Fibroblast of villous mesenchyme (primary cell): ENCODE measurements at regions not wholly inside any gene's neighbourhood (a gene's known extent, or its start where the extent isn't known, plus 50 kb on each side); places are given as distances from the start of the nearest gene placed in this dataset.

Experiments
- DNase-seq: peaks from one replicate; pipeline ENCODE4 v3.0.0-alpha.2; 2010; ENCODE audit warnings: low read depth
- H3K4me3 ChIP-seq: 2 replicates; pipeline ENCODE4 v1.5.1; 2011; ENCODE audit warnings: low read depth, mild to moderate bottlenecking, low read length
- TF ChIP-seq, protein P1 (sequence below): IDR thresholded peaks from 2 replicates; pipeline ENCODE4 v1.5.1; 2012; ENCODE audit warnings: low read depth, mild to moderate bottlenecking, low read length; ENCODE audit not compliant: insufficient read depth

DNA sequence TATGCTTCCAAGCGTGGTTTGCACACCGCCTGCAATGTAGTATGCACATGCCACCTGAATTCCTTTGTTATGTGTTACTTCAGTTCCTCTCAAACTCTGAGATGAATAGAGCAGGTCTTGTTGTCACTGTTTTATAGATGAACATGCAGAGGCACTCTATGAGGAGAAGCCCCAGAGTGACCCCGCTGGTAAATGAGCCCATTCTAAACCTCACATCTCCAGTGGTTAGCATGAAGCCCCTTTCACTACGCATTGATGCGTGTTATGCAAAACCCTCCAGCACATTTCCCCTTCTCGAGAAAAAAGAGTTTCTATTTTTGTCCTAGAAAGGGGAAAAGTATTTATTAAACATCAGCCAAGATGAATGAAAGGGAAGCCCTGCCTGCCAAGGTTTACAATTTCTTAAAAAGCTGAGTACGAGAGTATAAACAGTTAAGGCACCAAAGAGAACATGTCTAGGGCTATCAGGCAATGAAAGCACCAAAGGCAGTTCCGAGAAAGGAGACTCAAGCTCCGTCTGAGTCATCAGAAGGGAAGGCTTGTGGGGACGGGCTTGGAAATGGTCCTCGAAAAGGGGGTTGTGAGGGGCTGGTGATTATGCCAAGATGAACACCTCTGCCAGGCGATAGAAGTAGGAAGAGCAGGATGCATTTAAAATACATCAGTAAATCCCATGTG is 58.7 kb upstream of the PFKP start:
- DNase-seq = no peak
- H3K4me3 ChIP-seq = no peak overlapping the region
- TF ChIP-seq, protein P1, sequence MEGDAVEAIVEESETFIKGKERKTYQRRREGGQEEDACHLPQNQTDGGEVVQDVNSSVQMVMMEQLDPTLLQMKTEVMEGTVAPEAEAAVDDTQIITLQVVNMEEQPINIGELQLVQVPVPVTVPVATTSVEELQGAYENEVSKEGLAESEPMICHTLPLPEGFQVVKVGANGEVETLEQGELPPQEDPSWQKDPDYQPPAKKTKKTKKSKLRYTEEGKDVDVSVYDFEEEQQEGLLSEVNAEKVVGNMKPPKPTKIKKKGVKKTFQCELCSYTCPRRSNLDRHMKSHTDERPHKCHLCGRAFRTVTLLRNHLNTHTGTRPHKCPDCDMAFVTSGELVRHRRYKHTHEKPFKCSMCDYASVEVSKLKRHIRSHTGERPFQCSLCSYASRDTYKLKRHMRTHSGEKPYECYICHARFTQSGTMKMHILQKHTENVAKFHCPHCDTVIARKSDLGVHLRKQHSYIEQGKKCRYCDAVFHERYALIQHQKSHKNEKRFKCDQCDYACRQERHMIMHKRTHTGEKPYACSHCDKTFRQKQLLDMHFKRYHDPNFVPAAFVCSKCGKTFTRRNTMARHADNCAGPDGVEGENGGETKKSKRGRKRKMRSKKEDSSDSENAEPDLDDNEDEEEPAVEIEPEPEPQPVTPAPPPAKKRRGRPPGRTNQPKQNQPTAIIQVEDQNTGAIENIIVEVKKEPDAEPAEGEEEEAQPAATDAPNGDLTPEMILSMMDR = no peak

DNA sequence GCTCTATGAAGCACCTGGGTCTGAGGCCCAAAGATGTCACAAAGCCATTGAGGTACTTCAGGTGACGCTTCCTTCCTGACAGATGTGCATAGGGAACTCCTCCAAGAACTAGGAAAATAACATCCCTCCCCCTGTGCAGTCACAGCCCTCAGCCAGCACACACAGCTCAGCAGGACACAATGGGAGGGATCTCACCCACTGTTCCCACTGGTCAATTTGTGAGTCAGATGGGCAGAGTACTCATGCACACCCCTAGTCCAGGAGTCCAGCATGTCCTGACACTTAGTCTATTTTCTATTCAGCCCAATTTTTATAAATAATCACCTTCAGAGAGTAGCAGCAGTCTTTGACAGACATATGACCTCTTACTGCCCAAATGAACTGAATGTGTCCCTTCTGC is 60.7 kb upstream of the PFKP start:
- no peak for DNase-seq
- no peak overlapping the region for H3K4me3 ChIP-seq
- TF ChIP-seq, protein P1 = no peak

DNA sequence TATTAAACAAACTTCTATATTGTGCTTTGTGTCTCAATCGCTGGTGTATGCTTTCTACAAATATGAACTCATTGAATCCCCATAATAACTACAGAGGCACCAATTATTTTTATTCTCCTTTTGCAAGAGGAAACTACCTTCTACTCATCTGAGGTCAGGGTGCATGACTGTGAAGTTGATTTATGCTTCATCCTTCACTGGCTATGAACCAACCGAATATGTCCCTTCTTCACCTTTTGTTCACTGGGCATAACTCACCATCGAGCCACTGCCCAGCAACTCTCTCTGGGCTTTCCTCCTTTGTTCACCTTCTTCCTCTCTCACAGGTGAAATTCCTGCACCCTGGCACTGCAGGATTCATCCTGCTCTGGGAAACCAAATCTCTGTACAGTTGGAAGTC is 61.3 kb upstream of the PFKP start:
- no peak for DNase-seq
- TF ChIP-seq, protein P1 = no peak
- H3K4me3 ChIP-seq = no peak overlapping the region

DNA sequence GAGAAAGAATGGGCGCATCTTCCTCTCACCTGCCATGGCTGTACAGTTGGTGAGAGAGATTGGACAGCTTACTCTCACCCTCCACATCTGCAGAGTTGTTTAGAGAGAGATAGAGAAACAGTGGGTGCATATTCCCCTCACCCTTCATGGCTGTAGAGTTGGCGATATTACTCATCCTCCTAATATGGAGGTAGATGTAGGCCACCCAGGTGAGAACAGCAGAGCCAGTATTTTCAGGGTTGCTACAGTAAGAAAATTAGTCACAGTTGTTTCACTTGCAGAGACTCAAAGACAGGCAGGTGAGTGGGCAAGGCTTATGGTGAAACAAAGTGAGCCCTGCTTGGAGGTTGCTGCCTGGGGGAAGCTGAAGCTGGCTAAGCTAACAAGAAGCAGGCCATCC is 65.0 kb upstream of the PFKP start:
- no peak overlapping the region for H3K4me3 ChIP-seq
- no peak for DNase-seq
- TF ChIP-seq, protein P1 = no peak

DNA sequence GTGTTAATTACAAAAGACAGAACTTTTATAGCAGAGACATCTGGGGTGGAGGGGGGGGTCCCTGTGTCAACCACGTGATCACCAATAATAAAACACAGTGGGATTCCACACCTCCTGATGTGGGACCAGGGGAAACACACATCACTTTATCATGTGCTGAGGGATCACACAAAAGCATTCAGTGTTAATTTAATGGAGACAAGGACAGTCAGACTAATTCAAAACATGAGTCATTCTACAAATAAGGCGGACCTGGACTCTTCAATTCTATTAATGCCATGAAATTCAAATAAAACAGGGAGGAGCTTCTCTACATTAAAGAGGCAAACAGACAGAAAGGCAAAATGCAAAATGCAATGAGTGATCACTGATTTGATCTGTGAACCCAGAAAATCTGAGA is 67.3 kb upstream of the PFKP start:
- H3K4me3 ChIP-seq = no peak overlapping the region
- TF ChIP-seq, protein P1 = no peak
- no peak for DNase-seq

DNA sequence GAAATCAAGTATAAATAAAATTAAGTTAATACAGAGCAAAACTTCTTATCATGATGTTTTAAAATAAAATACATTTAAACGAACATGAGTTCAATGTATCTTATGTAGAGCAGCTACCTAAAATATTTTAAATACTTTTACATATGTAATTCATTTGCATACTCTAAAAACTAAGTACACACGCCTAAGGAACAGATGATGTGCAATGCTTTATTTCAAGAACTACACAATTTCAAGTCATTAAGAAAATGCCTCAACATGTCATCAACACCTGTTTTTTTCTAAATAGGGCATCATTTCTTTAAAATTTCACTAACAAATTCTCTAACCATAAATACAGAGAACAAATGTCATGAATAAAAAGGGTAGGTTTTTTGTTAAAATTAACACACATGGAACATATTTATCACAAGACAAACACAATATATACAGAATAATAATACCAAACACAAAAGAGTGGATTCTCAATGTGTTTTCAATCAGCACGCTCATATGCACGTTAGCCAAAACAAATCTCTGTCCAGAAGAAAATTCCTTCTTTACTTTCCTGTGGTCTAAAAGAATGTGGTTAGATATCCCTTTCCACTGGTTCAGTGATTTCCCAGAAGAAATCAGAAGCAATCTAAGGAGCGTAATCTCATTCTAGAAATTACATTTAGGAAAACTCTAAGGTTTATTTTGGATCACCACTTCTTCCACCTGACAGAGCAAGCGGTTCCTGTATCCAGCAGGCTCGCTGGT is 73.0 kb upstream of the PFKP start:
- TF ChIP-seq, protein P1 = no peak

DNA sequence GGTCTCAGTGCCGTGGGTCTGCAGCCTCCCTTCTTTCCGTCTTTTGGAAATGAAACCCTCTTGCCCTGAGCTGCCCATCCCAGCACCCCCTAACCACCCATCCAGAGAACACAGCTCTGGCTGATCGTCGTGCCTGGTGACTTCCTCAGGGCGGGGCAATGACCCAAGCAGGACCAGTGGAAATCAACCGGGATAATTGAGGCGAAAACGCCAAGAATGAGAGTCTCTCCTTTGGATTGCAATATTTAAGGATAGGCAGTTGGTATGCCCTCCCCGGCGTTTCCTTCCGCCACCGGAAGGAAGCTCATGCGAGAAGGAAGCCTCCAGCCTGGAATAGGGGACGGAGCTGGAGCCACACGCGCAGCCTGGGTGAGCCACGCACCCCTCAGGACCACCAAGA is 73.7 kb upstream of the PFKP start:
- TF ChIP-seq, protein P1 = no peak
- no peak for DNase-seq
- no peak overlapping the region for H3K4me3 ChIP-seq

More for the DNA sequence above, 73.0 kb upstream of the PFKP start:
- DNase-seq = no peak
- H3K4me3 ChIP-seq = no peak overlapping the region
